Mesenchymal stem cell (in vitro differentiated cells and primary cell): ENCODE measurements at regions not wholly inside any gene's neighbourhood (a gene's known extent, or its start where the extent isn't known, plus 50 kb on each side); places are given as distances from the start of the nearest gene placed in this dataset.

Source experiments
- DNase-seq: peaks from one replicate; pipeline ENCODE4 v3.0.0-alpha.2; 2013
- H2AFZ ChIP-seq: one replicate; pipeline ENCODE4 v1.6.1; 2013; ENCODE audit warnings: low read depth, mild to moderate bottlenecking, control low read depth, inconsistent platforms, low read length, moderate library complexity
- H2AK5ac ChIP-seq: 2 replicates; pipeline ENCODE4 v1.6.1; 2013; ENCODE audit warnings: low read length, moderate library complexity, mild to moderate bottlenecking, inconsistent platforms; ENCODE audit not compliant: severe bottlenecking
- H2BK120ac ChIP-seq: one replicate; pipeline ENCODE4 v1.6.1; 2013; ENCODE audit warnings: low read depth, mild to moderate bottlenecking, inconsistent platforms, low read length, moderate library complexity
- H2BK12ac ChIP-seq, 2 experiments: one replicate each; pipeline ENCODE4 v1.6.1; 2013; ENCODE audit warnings: inconsistent platforms in 2 of 2, low read length in 2 of 2, mild to moderate bottlenecking in 2 of 2, moderate library complexity in 2 of 2, control low read depth in 1 of 2
- H2BK15ac ChIP-seq: one replicate; pipeline ENCODE4 v1.6.1; 2013; ENCODE audit warnings: mild to moderate bottlenecking, low read depth, inconsistent platforms; ENCODE audit not compliant: poor library complexity, severe bottlenecking
- H2BK5ac ChIP-seq: 2 replicates; pipeline ENCODE4 v1.6.1; 2013; ENCODE audit warnings: low read depth, mild to moderate bottlenecking, low read length, control low read depth, inconsistent platforms; ENCODE audit not compliant: poor library complexity, severe bottlenecking
- H3K14ac ChIP-seq, 2 experiments: one replicate each; pipeline ENCODE4 v1.6.1; 2013; ENCODE audit warnings: inconsistent platforms in 2 of 2, low read length in 2 of 2, control low read depth in 1 of 2, mild to moderate bottlenecking in 1 of 2, moderate library complexity in 1 of 2
- H3K18ac ChIP-seq, 2 experiments: one replicate each; pipeline ENCODE4 v1.6.1; 2013; ENCODE audit warnings: inconsistent platforms in 2 of 2, low read length in 2 of 2, control low read depth in 1 of 2, low read depth in 1 of 2, mild to moderate bottlenecking in 1 of 2
- H3K23ac ChIP-seq, 2 experiments: one replicate each; pipeline ENCODE4 v1.6.1; 2013; ENCODE audit warnings: inconsistent platforms in 2 of 2, low read length in 2 of 2, mild to moderate bottlenecking in 2 of 2, moderate library complexity in 2 of 2, control low read depth in 1 of 2
- H3K27ac ChIP-seq: 2 replicates; pipeline ENCODE4 v1.5.1; 2013; ENCODE audit warnings: mild to moderate bottlenecking, moderate library complexity, low read length, control low read depth, inconsistent platforms; ENCODE audit not compliant: poor library complexity, severe bottlenecking
- H3K27me3 ChIP-seq, 2 experiments: 2 replicates each; pipeline versions ENCODE4 v1.6.1 to v1.7.0; 2013; ENCODE audit warnings: low read length in 2 of 2, mild to moderate bottlenecking in 2 of 2, moderate library complexity in 2 of 2, control low read depth in 1 of 2, inconsistent platforms in 1 of 2; ENCODE audit not compliant: control insufficient read depth in 1 of 2, insufficient read depth in 1 of 2
- H3K36me3 ChIP-seq, 2 experiments: 2 replicates each; pipeline versions ENCODE4 v1.6.1 to v1.7.0; 2013; ENCODE audit warnings: low read length in 2 of 2, control low read depth in 1 of 2, inconsistent platforms in 1 of 2, low read depth in 1 of 2, mild to moderate bottlenecking in 1 of 2; ENCODE audit not compliant: insufficient read depth in 2 of 2, control insufficient read depth in 1 of 2
- H3K4ac ChIP-seq, 2 experiments: one replicate each; pipeline ENCODE4 v1.6.1; 2013; ENCODE audit warnings: inconsistent platforms in 2 of 2, low read length in 2 of 2, mild to moderate bottlenecking in 2 of 2, moderate library complexity in 2 of 2, control low read depth in 1 of 2, low read depth in 1 of 2
- H3K4me1 ChIP-seq: 2 replicates; pipeline ENCODE4 v1.6.1; 2013; ENCODE audit warnings: low read depth, low read length, control low read depth; ENCODE audit not compliant: control insufficient read depth, insufficient read depth
- H3K4me2 ChIP-seq: 2 replicates; pipeline ENCODE4 v1.6.1; 2013; ENCODE audit warnings: low read length, mild to moderate bottlenecking, inconsistent platforms; ENCODE audit not compliant: poor library complexity, severe bottlenecking
- H3K4me3 ChIP-seq, 2 experiments: 2 replicates each; pipeline versions ENCODE4 v1.5.1 to v1.7.0; 2013; ENCODE audit warnings: low read length in 2 of 2, mild to moderate bottlenecking in 2 of 2, control low read depth in 1 of 2, low read depth in 1 of 2; ENCODE audit not compliant: insufficient read depth in 1 of 2
- H3K79me1 ChIP-seq: replicated peaks from 2 replicates; pipeline ENCODE4 v1.6.1; 2013; ENCODE audit warnings: mild to moderate bottlenecking, control low read depth, low read length, inconsistent platforms; ENCODE audit not compliant: poor library complexity, severe bottlenecking
- H3K9ac ChIP-seq: 2 replicates; pipeline ENCODE4 v1.7.0; 2013; ENCODE audit warnings: mild to moderate bottlenecking, low read length, moderate library complexity
- H3K9me3 ChIP-seq: 2 replicates; pipeline ENCODE4 v1.7.0; 2013; ENCODE audit warnings: mild to moderate bottlenecking, low read length; ENCODE audit not compliant: control insufficient read depth
- H4K8ac ChIP-seq: one replicate; pipeline ENCODE4 v1.6.1; 2013; ENCODE audit warnings: inconsistent platforms, mild to moderate bottlenecking, low read length, moderate library complexity
- H4K91ac ChIP-seq: one replicate; pipeline ENCODE4 v1.6.1; 2013; ENCODE audit warnings: mild to moderate bottlenecking, low read length, inconsistent platforms
- WGBS: methylation state at CpG from one replicate; pipeline ENCODE4 v1.1.7; 2013; ENCODE audit warnings: mixed read lengths; 5-methylcytosine and 5-hydroxymethylcytosine counted together

GRCh38 chr2:41145066-41145465 lies 693.2 kb upstream of the SLC8A1 start:
- H3K36me3 ChIP-seq, result no peaks in the 10 kb centered on the region
- H2BK5ac ChIP-seq, result no peak overlapping the region
- no peak overlapping the region for H2BK15ac ChIP-seq
- H4K91ac ChIP-seq, result no peak overlapping the region
- no peak overlapping the region for H2AK5ac ChIP-seq
- no peak overlapping the region for H3K4me2 ChIP-seq
- H2BK12ac ChIP-seq, result no peak overlapping the region
- no peak overlapping the region for H2AFZ ChIP-seq
- H3K9ac ChIP-seq, result no peak overlapping the region
- no peaks in the 10 kb centered on the region for H3K4me1 ChIP-seq
- H4K8ac ChIP-seq, result no peak overlapping the region
- H3K14ac ChIP-seq, result no peak overlapping the region
- H3K27me3 ChIP-seq, result no peaks in the 10 kb centered on the region
- H2BK120ac ChIP-seq, result no peak overlapping the region
- no peaks in the 10 kb centered on the region for H3K9me3 ChIP-seq
- no peak overlapping the region for H3K4ac ChIP-seq
- H3K4me3 ChIP-seq, result no peak overlapping the region
- no peak overlapping the region for H3K23ac ChIP-seq
- 100% methylated on average over 1 of the region's 1 CpG for WGBS
- no peak for DNase-seq
- H3K18ac ChIP-seq, result no peak overlapping the region
- H3K27ac ChIP-seq, result no peak overlapping the region
- H3K79me1 ChIP-seq, result no peaks in the 10 kb centered on the region

- Histone ChIP-seq H3K23ac (no peak overlapping the region), H3K14ac (no peak overlapping the region), H2BK15ac (no peak overlapping the region), H3K27me3 (no peaks in the 10 kb centered on the region), H3K27ac (no peak overlapping the region), H3K9ac (no peak overlapping the region), H4K8ac (no peak overlapping the region), H3K4me2 (no peak overlapping the region), H2BK120ac (no peak overlapping the region), H3K36me3 (no peaks in the 10 kb centered on the region), H3K9me3 (no peaks in the 10 kb centered on the region), H2BK12ac (no peak overlapping the region), H3K4me3 (no peak overlapping the region), H2AFZ (no peak overlapping the region), H3K79me1 (no peaks in the 10 kb centered on the region), H4K91ac (no peak overlapping the region), H2BK5ac (no peak overlapping the region), H2AK5ac (no peak overlapping the region), H3K4ac (no peak overlapping the region), H3K18ac (no peak overlapping the region), H3K4me1 (no peaks in the 10 kb centered on the region)
- WGBS, result no CpG with 5 or more reads among the region's 1 CpG
- DNase-seq, result no peak
Observed at GRCh38 chr2:41149054-41149453, 697.2 kb upstream of the SLC8A1 start.

GRCh38 chr2:41151746-41152145 lies 699.9 kb upstream of the SLC8A1 start:
- H3K18ac ChIP-seq, result no peak overlapping the region
- H3K9ac ChIP-seq, result no peak overlapping the region
- DNase-seq, result no peak
- no peak overlapping the region for H4K8ac ChIP-seq
- no peak overlapping the region for H3K14ac ChIP-seq
- H3K27me3 ChIP-seq, result no peaks in the 10 kb centered on the region
- H3K27ac ChIP-seq, result no peak overlapping the region
- H3K79me1 ChIP-seq, result no peaks in the 10 kb centered on the region
- H3K4me1 ChIP-seq, result no peaks in the 10 kb centered on the region
- no peak overlapping the region for H2BK120ac ChIP-seq
- H3K4me3 ChIP-seq, result no peak overlapping the region
- no peak overlapping the region for H4K91ac ChIP-seq
- no peak overlapping the region for H2BK15ac ChIP-seq
- no peak overlapping the region for H3K4me2 ChIP-seq
- H3K9me3 ChIP-seq, result no peaks in the 10 kb centered on the region
- no peak overlapping the region for H2BK12ac ChIP-seq
- no peak overlapping the region for H3K23ac ChIP-seq
- H2BK5ac ChIP-seq, result no peak overlapping the region
- no peak overlapping the region for H3K4ac ChIP-seq
- no peak overlapping the region for H2AFZ ChIP-seq
- no peak overlapping the region for H2AK5ac ChIP-seq
- no peaks in the 10 kb centered on the region for H3K36me3 ChIP-seq
- 49% methylated on average over 3 of the region's 4 CpGs for WGBS

GRCh38 chr2:41152318-41152717 lies 700.4 kb upstream of the SLC8A1 start:
- Histone ChIP-seq H3K4ac (no peak overlapping the region), H2BK5ac (no peak overlapping the region), H3K79me1 (no peaks in the 10 kb centered on the region), H3K23ac (no peak overlapping the region), H3K9ac (no peak overlapping the region), H4K8ac (no peak overlapping the region), H3K4me3 (no peak overlapping the region), H2BK12ac (no peak overlapping the region), H3K9me3 (no peaks in the 10 kb centered on the region), H2AK5ac (no peak overlapping the region), H3K4me1 (no peaks in the 10 kb centered on the region), H2BK15ac (no peak overlapping the region), H3K27ac (no peak overlapping the region), H3K14ac (no peak overlapping the region), H3K27me3 (no peaks in the 10 kb centered on the region), H3K4me2 (no peak overlapping the region), H4K91ac (no peak overlapping the region), H2BK120ac (no peak overlapping the region), H2AFZ (no peak overlapping the region), H3K18ac (no peak overlapping the region), H3K36me3 (no peaks in the 10 kb centered on the region)
- no peak for DNase-seq
